Neural progenitor cell (in vitro differentiated cells): ENCODE measurements at regions not wholly inside any gene's neighbourhood (a gene's known extent, or its start where the extent isn't known, plus 50 kb on each side); places are given as distances from the start of the nearest gene placed in this dataset.
A peak's percentile ranks its signal among the peaks of the same experiment; 100 is the strongest.

Experiments
- DNase-seq: peaks from one replicate; pipeline ENCODE4 v3.0.0-alpha.2; 2016; ENCODE audit warnings: low spot score
- H2AFZ ChIP-seq: fragments of 200-600 bp; sonication (generic); replicated peaks from 2 replicates; pipeline ENCODE4 v1.6.1; 2016; ENCODE audit warnings: antibody characterized with exemption
- H3F3A ChIP-seq: fragments of 200-600 bp; sonication (generic); 2 replicates; pipeline ENCODE4 v1.6.1; 2016; ENCODE audit warnings: antibody characterized with exemption, low read depth
- H3K27ac ChIP-seq: fragments of 200-600 bp; sonication (generic); 2 replicates; pipeline ENCODE4 v1.5.1; 2016; ENCODE audit warnings: mild to moderate bottlenecking
- H3K27me3 ChIP-seq: fragments of 200-600 bp; sonication (generic); 2 replicates; pipeline ENCODE4 v1.6.1; 2016; ENCODE audit warnings: mild to moderate bottlenecking, moderate library complexity
- H3K36me3 ChIP-seq: fragments of 200-600 bp; sonication (generic); 2 replicates; pipeline ENCODE4 v1.5.1; 2016
- H3K4me1 ChIP-seq: fragments of 200-600 bp; sonication (generic); 2 replicates; pipeline ENCODE4 v1.6.1; 2016; ENCODE audit warnings: mixed run types
- H3K4me2 ChIP-seq: fragments of 200-600 bp; sonication (generic); 2 replicates; pipeline ENCODE4 v1.6.1; 2016
- H3K4me3 ChIP-seq: fragments of 200-600 bp; sonication (generic); 2 replicates; pipeline ENCODE4 v1.5.1; 2016
- H3K79me2 ChIP-seq: fragments of 200-600 bp; sonication (generic); 2 replicates; pipeline ENCODE4 v1.6.1; 2016; ENCODE audit warnings: low read depth
- H3K9ac ChIP-seq: fragments of 200-600 bp; sonication (generic); 2 replicates; pipeline ENCODE4 v1.6.1; 2016
- H3K9me3 ChIP-seq: fragments of 200-600 bp; sonication (generic); 2 replicates; pipeline ENCODE4 v1.5.1; 2016; ENCODE audit warnings: low read depth
- H4K20me1 ChIP-seq: fragments of 200-600 bp; sonication (generic); 2 replicates; pipeline ENCODE4 v1.6.1; 2016; ENCODE audit warnings: low read depth
- H3K27ac Mint-ChIP-seq: 3 replicates; pipeline ENCODE4 v1.8.0; 2021; ENCODE audit warnings: mixed read lengths
- H3K27me3 Mint-ChIP-seq: 2 replicates; pipeline ENCODE4 v1.8.0; 2022; ENCODE audit warnings: low read depth, mild to moderate bottlenecking, inconsistent platforms, moderate library complexity, mixed read lengths; ENCODE audit not compliant: insufficient read depth
- H3K36me3 Mint-ChIP-seq: 3 replicates; pipeline ENCODE4 v1.8.0; 2021; ENCODE audit warnings: mixed read lengths
- H3K4me1 Mint-ChIP-seq: 3 replicates; pipeline ENCODE4 v1.8.0; 2021; ENCODE audit warnings: mixed read lengths
- H3K4me3 Mint-ChIP-seq: 3 replicates; pipeline ENCODE4 v1.8.0; 2021; ENCODE audit warnings: mild to moderate bottlenecking, moderate library complexity, mixed read lengths
- H3K9me3 Mint-ChIP-seq: 3 replicates; pipeline ENCODE4 v1.8.0; 2020; ENCODE audit warnings: mixed read lengths
- CTCF ChIP-seq: fragments of 200-600 bp; sonication (generic); IDR thresholded peaks from 2 replicates; pipeline ENCODE4 v1.5.1; 2017; ENCODE audit warnings: antibody characterized with exemption, mild to moderate bottlenecking
- EZH2 ChIP-seq: fragments of 200-600 bp; sonication (generic); IDR thresholded peaks from 2 replicates; pipeline ENCODE4 v1.6.1; 2017; ENCODE audit warnings: antibody characterized with exemption, mild to moderate bottlenecking, moderate library complexity
- EZH2phosphoT487 ChIP-seq: fragments of 200-600 bp; sonication (generic); IDR thresholded peaks from 2 replicates; pipeline ENCODE4 v1.6.1; 2017; ENCODE audit warnings: antibody characterized with exemption

DNA sequence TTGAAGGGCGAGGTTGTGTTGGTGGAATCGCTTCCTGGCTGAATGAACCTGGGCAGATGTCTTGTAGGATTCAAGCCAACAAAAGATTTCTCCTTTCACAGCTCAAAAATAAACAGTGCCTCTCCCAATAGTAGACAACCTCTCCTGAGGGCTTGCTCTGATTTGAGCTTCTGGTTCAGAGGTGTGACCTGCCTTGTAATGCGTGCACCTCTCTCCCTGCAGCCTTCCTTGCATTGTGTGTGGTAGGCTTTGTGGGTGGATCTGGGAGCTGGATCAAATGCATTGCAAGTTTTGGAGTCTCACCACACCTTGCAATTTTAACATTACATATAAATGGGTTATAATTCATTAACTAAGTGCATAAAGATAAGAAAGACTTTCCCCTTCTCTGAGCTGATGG lies 96.9 kb upstream of the PTCH1 start:
- H3F3A ChIP-seq, result no peaks in the 10 kb centered on the region
- Mint-ChIP-seq H3K4me1 (peaks cover 24% of the 10 kb centered on the region), H3K9me3 (peaks cover 4% of the 10 kb centered on the region), H3K27me3 (peaks cover 18% of the 10 kb centered on the region), H3K27ac (no peak overlapping the region), H3K4me3 (no peak overlapping the region), H3K36me3 (no peaks in the 10 kb centered on the region)
- H3K9ac ChIP-seq, result no peak overlapping the region
- no peak for TF ChIP-seq CTCF
- no peak for TF ChIP-seq EZH2
- no peak for TF ChIP-seq EZH2phosphoT487
- no peaks in the 10 kb centered on the region for H3K36me3 ChIP-seq
- H2AFZ ChIP-seq, result no peak overlapping the region
- H3K4me3 ChIP-seq, result no peak overlapping the region
- no peaks in the 10 kb centered on the region for H3K9me3 ChIP-seq
- no peaks in the 10 kb centered on the region for H3K79me2 ChIP-seq
- H3K27ac ChIP-seq, result no peak overlapping the region
- H3K4me1 ChIP-seq, result no peaks in the 10 kb centered on the region
- no peak overlapping the region for H3K4me2 ChIP-seq
- no peak for DNase-seq
- H3K27me3 ChIP-seq, result no peaks in the 10 kb centered on the region
- H4K20me1 ChIP-seq, result no peaks in the 10 kb centered on the region

GRCh38 chr9:95611354-95611753 lies 94.6 kb upstream of the PTCH1 start:
- no peaks in the 10 kb centered on the region for H4K20me1 ChIP-seq
- H3K79me2 ChIP-seq, result no peaks in the 10 kb centered on the region
- H3K27ac Mint-ChIP-seq, result peak overlapping the region; percentile 90
- H3K9me3 Mint-ChIP-seq, result peaks cover 4% of the 10 kb centered on the region
- H3F3A ChIP-seq, result no peaks in the 10 kb centered on the region
- no peak overlapping the region for H3K4me2 ChIP-seq
- H3K36me3 ChIP-seq, result no peaks in the 10 kb centered on the region
- TF ChIP-seq CTCF, result no peak
- TF ChIP-seq EZH2, result no peak
- TF ChIP-seq EZH2phosphoT487, result no peak
- H3K4me1 ChIP-seq, result peaks cover 5% of the 10 kb centered on the region
- H2AFZ ChIP-seq, result no peak overlapping the region
- peaks cover 45% of the 10 kb centered on the region for H3K4me1 Mint-ChIP-seq
- no peak overlapping the region for H3K27ac ChIP-seq
- no peak overlapping the region for H3K9ac ChIP-seq
- no peaks in the 10 kb centered on the region for H3K36me3 Mint-ChIP-seq
- no peak for DNase-seq
- no peaks in the 10 kb centered on the region for H3K27me3 ChIP-seq
- H3K9me3 ChIP-seq, result no peaks in the 10 kb centered on the region
- peaks cover 14% of the 10 kb centered on the region for H3K27me3 Mint-ChIP-seq
- H3K4me3 ChIP-seq, result no peak overlapping the region
- peak overlapping the region; percentile 41 for H3K4me3 Mint-ChIP-seq

DNA sequence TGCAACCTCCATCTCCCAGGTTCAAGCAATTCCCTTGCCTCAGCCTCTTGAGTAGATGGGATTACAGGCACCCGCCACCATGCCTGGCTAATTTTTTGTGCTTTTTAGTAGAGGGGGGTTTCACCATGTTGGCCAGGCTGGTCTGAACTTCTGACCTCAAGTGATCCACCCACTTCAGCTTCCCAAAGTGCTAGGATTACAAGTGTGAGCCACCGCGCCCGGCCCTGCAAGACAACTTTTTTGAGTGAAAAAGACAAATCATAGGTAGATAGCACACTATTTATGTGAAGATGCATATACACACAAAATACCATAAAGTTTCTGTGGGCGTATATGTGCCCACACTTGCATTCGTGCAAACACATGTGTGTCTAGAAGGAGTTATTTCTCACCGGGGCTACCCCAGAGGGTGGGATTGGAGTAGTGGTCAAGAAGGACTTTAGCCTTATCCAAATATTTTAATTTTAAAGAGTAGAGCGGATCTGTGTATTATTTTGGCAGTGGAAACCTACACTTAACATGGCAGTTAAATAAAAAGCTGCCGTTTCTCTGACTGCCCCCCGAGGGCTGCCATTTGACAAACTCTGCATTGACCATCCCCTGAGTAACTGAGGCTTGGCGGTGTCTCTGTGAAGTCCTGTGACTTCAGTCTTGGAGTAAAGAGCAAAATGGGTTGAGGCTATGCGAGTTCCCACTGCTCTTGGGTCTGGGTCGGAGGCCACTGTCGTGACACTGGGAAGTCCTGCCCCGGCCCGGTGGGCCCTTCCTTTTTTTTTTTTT lies 93.4 kb upstream of the PTCH1 start:
- no peaks in the 10 kb centered on the region for H3K9me3 ChIP-seq
- peaks cover 17% of the 10 kb centered on the region for H3K4me1 ChIP-seq
- peaks cover 14% of the 10 kb centered on the region for H3K27me3 Mint-ChIP-seq
- no peaks in the 10 kb centered on the region for H3K36me3 ChIP-seq
- H3F3A ChIP-seq, result peaks cover 6% of the 10 kb centered on the region
- H3K27ac ChIP-seq, result no peak overlapping the region
- no peak overlapping the region for H2AFZ ChIP-seq
- H3K79me2 ChIP-seq, result no peaks in the 10 kb centered on the region
- no peaks in the 10 kb centered on the region for H3K36me3 Mint-ChIP-seq
- peak overlapping the region; percentile 50 for H3K4me3 Mint-ChIP-seq
- TF ChIP-seq EZH2 (no peak), EZH2phosphoT487 (no peak), CTCF (no peak)
- peaks cover 56% of the 10 kb centered on the region for H3K4me1 Mint-ChIP-seq
- no peaks in the 10 kb centered on the region for H4K20me1 ChIP-seq
- no peak overlapping the region for H3K4me3 ChIP-seq
- no peak for DNase-seq
- peaks cover 4% of the 10 kb centered on the region for H3K9me3 Mint-ChIP-seq
- H3K27me3 ChIP-seq, result no peaks in the 10 kb centered on the region
- H3K27ac Mint-ChIP-seq, result peak overlapping the region; percentile 66
- no peak overlapping the region for H3K4me2 ChIP-seq
- no peak overlapping the region for H3K9ac ChIP-seq
